HG03097 (cell line): ENCODE measurements at regions not wholly inside any gene's neighbourhood (a gene's known extent, or its start where the extent isn't known, plus 50 kb on each side); places are given as distances from the start of the nearest gene placed in this dataset.
"Not testable (repeated sequence)": the region's sequence is repeated elsewhere in the genome, so short reads cannot be mapped to it uniquely, and the experiment has no call there.

ENCODE experiments used
- ATAC-seq: cut with Tn5 transposase; IDR thresholded peaks from one replicate; pipeline ENCODE4 v1.9.1; 2021; ENCODE audit not compliant: unreplicated experiment, low FRiP score

- no peak for ATAC-seq
Measured at GRCh38 chr3:31093606-31094005, 199.1 kb upstream of the GADL1 start.

GRCh38 chr3:31094048-31094447, 199.6 kb upstream of the GADL1 start:
- no peak for ATAC-seq

DNA sequence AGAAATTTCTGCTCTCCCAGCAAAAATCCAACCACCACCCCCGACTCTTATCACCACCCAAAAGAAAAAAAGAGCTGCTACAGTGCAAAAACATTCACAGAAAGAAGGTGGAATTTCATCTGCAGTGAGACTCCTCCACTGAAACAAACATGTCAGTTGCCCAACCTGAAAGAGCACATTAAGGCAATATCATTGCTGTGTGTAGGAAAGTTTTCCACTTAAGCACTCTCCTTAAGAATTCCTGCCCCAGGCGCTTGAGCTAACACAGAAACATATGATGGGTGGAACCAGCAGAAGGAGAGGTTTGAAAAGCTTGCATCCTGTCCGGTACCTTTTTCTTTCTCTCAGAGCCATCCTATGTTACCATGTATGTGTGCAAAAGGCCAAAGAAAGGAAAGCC, 200.8 kb upstream of the GADL1 start:
- no peak for ATAC-seq

GRCh38 chr3:31096661-31097395, 202.4 kb upstream of the GADL1 start:
- ATAC-seq, result no peak

DNA sequence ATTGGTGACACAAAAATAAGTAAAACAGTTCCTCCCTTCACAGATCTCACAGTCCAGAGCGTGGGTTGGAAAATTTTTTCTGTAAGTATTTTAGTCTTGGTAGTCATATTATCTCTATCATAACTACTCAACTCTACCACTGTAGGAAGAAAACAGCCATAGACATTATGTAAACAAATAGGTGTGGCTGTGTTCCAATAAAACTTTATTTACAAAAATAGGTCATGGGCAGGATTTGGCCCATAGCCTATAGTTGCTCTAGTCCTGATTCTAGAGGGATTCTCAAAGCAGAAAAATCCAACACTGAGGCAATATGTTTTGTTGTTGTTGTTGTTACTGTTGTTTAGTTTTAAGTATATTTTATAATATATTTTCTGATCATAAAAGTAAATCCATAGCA, 206.1 kb upstream of the GADL1 start:
- no peak for ATAC-seq

GRCh38 chr3:31101285-31101684, 206.8 kb upstream of the GADL1 start:
- ATAC-seq, result not testable (repeated sequence)

- no peak for ATAC-seq
Measured at GRCh38 chr3:31102196-31102879, 207.9 kb upstream of the GADL1 start.

GRCh38 chr3:31103181-31103580, 208.7 kb upstream of the GADL1 start:
- no peak for ATAC-seq

GRCh38 chr3:31103623-31104180, 209.2 kb upstream of the GADL1 start:
- no peak for ATAC-seq

GRCh38 chr3:31105011-31105410, 210.6 kb upstream of the GADL1 start:
- no peak for ATAC-seq

DNA sequence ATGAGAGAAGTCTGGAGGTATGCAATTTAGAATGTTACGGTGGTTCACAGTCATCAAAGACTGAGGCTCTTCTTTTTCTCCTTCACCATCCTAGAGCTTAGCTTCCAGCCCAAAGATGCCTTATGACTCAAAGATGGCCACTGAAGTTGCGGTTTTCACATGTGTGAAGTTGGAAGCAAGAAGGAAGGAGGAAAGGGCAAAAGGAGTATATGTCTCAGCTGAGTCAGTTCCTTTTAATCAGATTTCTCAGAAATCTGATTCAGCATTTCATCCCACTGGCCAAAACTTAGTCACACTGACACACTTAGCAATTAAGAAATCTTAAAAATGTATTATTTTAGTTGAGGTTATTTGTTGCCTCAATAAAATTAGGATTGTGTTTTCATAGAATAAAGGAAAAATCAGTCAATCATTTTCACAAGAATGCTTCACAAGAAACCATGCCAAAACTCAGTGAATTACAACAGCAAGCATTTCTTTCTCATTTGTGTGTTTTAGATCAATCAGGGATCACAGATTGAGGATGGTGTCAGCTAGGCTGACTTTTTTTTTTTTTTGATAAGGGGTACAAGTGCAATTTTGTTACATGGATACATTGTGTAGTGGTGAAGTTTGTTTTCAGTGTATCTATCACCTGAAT, 211.1 kb upstream of the GADL1 start:
- no peak for ATAC-seq

- no peak for ATAC-seq
Measured at GRCh38 chr3:31106204-31106603, 211.7 kb upstream of the GADL1 start.

DNA sequence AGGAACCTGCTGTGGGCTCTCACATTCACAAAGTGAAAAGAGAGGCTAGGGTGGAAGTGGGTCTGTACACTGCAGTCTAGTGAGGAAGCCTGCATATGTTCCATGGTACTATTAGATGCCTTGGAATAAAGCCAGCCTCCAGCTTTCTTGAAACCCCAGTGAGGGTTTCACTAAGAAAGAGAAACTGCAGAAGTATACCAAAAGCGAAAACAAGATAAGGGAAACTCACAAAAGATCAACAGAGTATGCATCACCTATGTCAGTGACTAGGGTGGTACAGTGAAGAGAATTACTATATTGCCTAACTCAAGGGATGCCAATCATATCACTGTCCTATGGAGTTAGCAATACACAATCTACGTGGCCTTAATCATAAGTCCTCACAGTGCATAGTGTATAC, 212.5 kb upstream of the GADL1 start:
- peak; percentile 93 for ATAC-seq

- no peak for ATAC-seq
Measured at GRCh38 chr3:31114929-31115283, 220.4 kb upstream of the GADL1 start.

GRCh38 chr3:31115531-31115930, 221.1 kb upstream of the GADL1 start:
- not testable (repeated sequence) for ATAC-seq

DNA sequence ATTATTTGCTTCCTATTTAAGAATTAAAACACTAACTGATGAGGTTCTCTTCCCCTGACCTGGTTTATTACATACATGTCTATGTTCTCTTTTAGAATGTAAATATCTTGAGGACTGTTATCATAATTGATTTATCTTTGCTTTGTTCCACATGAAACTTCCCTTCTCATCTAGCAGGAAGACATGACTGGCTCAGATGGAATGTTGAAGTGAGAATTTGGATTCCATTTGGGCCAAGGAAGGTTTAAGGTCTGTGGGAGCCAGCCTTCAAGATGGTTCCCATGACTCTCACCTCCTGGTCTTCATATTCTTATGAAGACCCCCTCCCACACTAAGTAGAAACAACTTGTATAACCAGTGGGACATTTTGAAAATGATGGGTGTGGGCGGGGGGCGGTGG, 222.2 kb upstream of the GADL1 start:
- no peak for ATAC-seq

DNA sequence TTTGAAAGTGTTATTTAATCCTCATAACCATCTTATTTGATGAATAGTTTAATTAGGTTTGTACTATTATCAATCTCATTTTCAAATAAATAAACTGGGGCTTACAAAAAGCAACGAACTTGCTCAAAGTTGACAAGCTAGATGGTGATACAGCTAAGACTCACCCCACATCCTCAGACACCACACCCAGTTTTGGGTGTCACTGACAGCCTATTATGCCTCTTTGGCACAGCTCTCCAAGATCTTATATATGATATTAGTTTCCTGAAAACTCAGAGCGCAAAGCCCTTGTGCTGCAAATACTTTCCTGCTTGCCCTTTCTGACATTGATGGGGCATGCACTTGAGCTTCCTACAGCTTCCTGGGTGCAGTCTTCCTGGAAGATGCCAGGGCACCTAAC, 223.4 kb upstream of the GADL1 start:
- ATAC-seq, result no peak

DNA sequence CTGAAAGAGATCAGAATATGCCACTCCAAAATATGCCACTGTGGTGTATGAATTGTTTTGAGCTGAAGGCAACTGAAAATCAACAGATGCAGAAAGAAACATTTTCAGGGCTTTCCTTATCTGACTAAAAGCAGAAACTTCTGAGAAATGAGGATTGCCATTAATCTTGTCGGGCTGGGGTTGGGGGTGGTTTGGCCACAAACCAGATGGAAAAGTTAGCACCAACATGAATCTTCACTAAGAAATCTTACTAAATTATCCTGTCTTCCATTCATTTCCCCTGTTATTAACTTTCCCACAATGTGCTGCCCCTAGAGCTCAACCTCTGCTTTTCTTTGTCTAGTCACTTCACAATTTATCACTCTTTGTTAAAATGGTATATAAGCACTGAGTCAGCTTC, 229.9 kb upstream of the GADL1 start:
- no peak for ATAC-seq

DNA sequence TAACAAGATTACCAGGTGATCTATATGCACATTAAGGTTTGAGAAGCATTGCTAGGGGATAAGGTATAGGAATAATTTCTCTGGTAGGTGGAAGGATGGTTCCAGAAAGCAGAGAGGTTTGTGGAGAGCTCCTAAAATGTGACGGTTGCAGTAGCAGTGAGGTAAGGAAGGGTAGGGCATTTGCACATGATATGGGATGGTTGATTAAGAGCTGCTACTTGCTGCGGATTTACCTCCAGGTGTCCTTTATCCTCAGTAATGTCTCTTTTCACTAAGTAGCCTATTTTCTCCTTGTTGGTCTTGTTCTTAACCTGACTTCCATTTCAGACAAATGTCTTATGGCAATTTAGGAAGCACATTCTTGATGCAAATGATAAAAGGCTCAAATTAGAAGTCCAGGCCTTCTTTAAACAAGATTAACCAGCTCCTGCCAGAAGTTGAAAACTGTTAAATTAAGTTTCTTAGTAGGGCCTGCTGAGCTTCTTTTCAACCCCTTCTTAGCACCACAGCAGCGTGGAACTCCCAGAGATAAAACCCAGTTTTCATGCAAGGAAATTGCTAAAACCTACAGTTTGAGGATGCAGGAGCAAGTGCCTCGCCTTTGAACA, 231.1 kb upstream of the GADL1 start:
- ATAC-seq, result no peak

DNA sequence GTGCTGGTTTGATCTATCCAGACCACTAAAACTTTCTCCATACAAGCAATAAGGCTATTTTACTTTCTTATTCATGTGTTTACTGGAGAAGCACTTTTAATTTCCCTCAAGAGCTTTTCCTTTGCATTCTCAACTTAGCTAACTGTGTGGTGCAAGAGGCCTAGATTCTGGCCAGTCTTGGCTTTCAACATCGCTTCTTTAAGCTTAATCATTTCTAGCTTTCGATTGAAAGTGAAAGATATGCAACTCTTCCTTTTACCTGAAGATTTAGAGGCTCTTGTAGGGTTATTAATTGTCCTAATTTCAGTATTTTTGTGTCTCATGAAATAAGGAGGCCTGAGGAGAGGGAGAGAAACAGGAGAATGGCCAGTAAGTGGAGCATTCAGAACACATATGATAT, 234.8 kb upstream of the GADL1 start:
- no peak for ATAC-seq

GRCh38 chr3:31132132-31132769, 237.8 kb upstream of the GADL1 start:
- peak; percentile 47 for ATAC-seq
